Renal cortical epithelial cell (primary cell): ENCODE measurements at regions not wholly inside any gene's neighbourhood (a gene's known extent, or its start where the extent isn't known, plus 50 kb on each side); places are given as distances from the start of the nearest gene placed in this dataset.
"Not testable (repeated sequence)": the region's sequence is repeated elsewhere in the genome, so short reads cannot be mapped to it uniquely, and the experiment has no call there.

Source experiments
- DNase-seq: peaks from one replicate; pipeline ENCODE4 v3.0.0-alpha.2; 2011; ENCODE audit warnings: low read depth

GRCh38 chr14:83898558-83898957 lies 1631.4 kb upstream of the FLRT2 start:
- not testable (repeated sequence) for DNase-seq

GRCh38 chr14:83899706-83900105 lies 1630.2 kb upstream of the FLRT2 start:
- DNase-seq: no peak

GRCh38 chr14:83905157-83905556 lies 1624.8 kb upstream of the FLRT2 start:
- no peak for DNase-seq

GRCh38 chr14:83908419-83908818 lies 1621.5 kb upstream of the FLRT2 start:
- DNase-seq: no peak

GRCh38 chr14:83909507-83909906 lies 1620.4 kb upstream of the FLRT2 start:
- peak; percentile 16 for DNase-seq

GRCh38 chr14:83912032-83912642 lies 1617.8 kb upstream of the FLRT2 start:
- no peak for DNase-seq

- DNase-seq: no peak
Measured at GRCh38 chr14:83913476-83913875, 1616.5 kb upstream of the FLRT2 start.

- no peak for DNase-seq
Measured at GRCh38 chr14:83918546-83918945, 1611.4 kb upstream of the FLRT2 start.

GRCh38 chr14:83919675-83920074 lies 1610.3 kb upstream of the FLRT2 start:
- DNase-seq: not testable (repeated sequence)

- no peak for DNase-seq
Measured at GRCh38 chr14:83923842-83924241, 1606.1 kb upstream of the FLRT2 start.

GRCh38 chr14:83924259-83924658 lies 1605.7 kb upstream of the FLRT2 start:
- DNase-seq: no peak

- DNase-seq: no peak
Measured at GRCh38 chr14:83940253-83940652, 1589.7 kb upstream of the FLRT2 start.

GRCh38 chr14:83958359-83958758 lies 1571.6 kb upstream of the FLRT2 start:
- DNase-seq: no peak

- DNase-seq: no peak
Measured at GRCh38 chr14:83960832-83961512, 1569.0 kb upstream of the FLRT2 start.

- DNase-seq: no peak
Measured at GRCh38 chr14:83969998-83970397, 1559.9 kb upstream of the FLRT2 start.

- DNase-seq: no peak
Measured at GRCh38 chr14:83972631-83973030, 1557.3 kb upstream of the FLRT2 start.

- no peak for DNase-seq
Measured at GRCh38 chr14:83974647-83975163, 1555.2 kb upstream of the FLRT2 start.

GRCh38 chr14:83975435-83975834 lies 1554.5 kb upstream of the FLRT2 start:
- no peak for DNase-seq

GRCh38 chr14:83975841-83976770 lies 1553.8 kb upstream of the FLRT2 start:
- no peak for DNase-seq

GRCh38 chr14:83977583-83977982 lies 1552.4 kb upstream of the FLRT2 start:
- DNase-seq: no peak

GRCh38 chr14:83981676-83982258 lies 1548.2 kb upstream of the FLRT2 start:
- not testable (repeated sequence) for DNase-seq

- DNase-seq: no peak
Measured at GRCh38 chr14:83988275-83988674, 1541.7 kb upstream of the FLRT2 start.
